IMR-90 (cell line): ENCODE measurements at regions not wholly inside any gene's neighbourhood (a gene's known extent, or its start where the extent isn't known, plus 50 kb on each side); places are given as distances from the start of the nearest gene placed in this dataset.

Experiments used
- BHLHE40 ChIP-seq: fragments of 150-350 bp; IDR thresholded peaks from 2 replicates; pipeline ENCODE4 v1.6.1; 2016; ENCODE audit warnings: mild to moderate bottlenecking, low read depth, low read length
- CEBPB ChIP-seq: IDR thresholded peaks from 2 replicates; pipeline ENCODE4 v1.6.1; 2012; ENCODE audit warnings: low read depth, low read length, improper control_type of control experiment
- CTCF ChIP-seq: conservative IDR thresholded peaks from 2 replicates; pipeline ENCODE4 v1.5.1; 2012; ENCODE audit warnings: mild to moderate bottlenecking, low read depth, low read length, improper control_type of control experiment
- ELK1 ChIP-seq: fragments of 150-350 bp; IDR thresholded peaks from 2 replicates; pipeline ENCODE4 v1.6.1; 2016; ENCODE audit warnings: low read depth, mild to moderate bottlenecking, low read length, moderate library complexity, borderline replicate concordance

- no peak for TF ChIP-seq CTCF
- no peak for TF ChIP-seq ELK1
- no peak for TF ChIP-seq BHLHE40
- TF ChIP-seq CEBPB: no peak
Observed at GRCh38 chr5:135182675-135183074, 148.6 kb upstream of the PITX1 start.
